Spleen (tissue), 11 donors: ENCODE measurements at regions not wholly inside any gene's neighbourhood (a gene's known extent, or its start where the extent isn't known, plus 50 kb on each side); places are given as distances from the start of the nearest gene placed in this dataset.

Experiments
- DNase-seq: peaks from one replicate; pipeline ENCODE4 v3.0.0-alpha.2; 2020
- H3K27ac ChIP-seq, 8 donors: fragments of 200-600 bp; sonication (generic) in 7 of 8; 1 replicate in 4 of 8; 2 replicates in 4 of 8; pipeline versions ENCODE4 v1.5.0 to v1.8.0; 2016 to 2021; ENCODE audit warnings: inconsistent platforms in 4 of 8, mild to moderate bottlenecking in 4 of 8, moderate library complexity in 1 of 8
- H3K27me3 ChIP-seq, 7 donors: fragments of 200-600 bp; sonication (generic) in 6 of 7; replicated peaks in 1 of 7; 1 replicate in 4 of 7; 2 replicates in 3 of 7; pipeline versions ENCODE4 v1.5.0 to v1.8.0; 2016 to 2021; ENCODE audit warnings: inconsistent platforms in 3 of 7, mild to moderate bottlenecking in 1 of 7
- H3K36me3 ChIP-seq, 6 donors: fragments of 200-600 bp; sonication (generic) in 5 of 6; 1 replicate in 4 of 6; 2 replicates in 2 of 6; pipeline versions ENCODE4 v1.5.0 to v1.8.0; 2016 to 2021; ENCODE audit warnings: inconsistent platforms in 2 of 6
- H3K4me1 ChIP-seq, 6 donors: fragments of 200-600 bp; sonication (generic) in 5 of 6; 1 replicate in 3 of 6; 2 replicates in 3 of 6; pipeline versions ENCODE4 v1.5.0 to v1.8.0; 2016 to 2021; ENCODE audit warnings: inconsistent platforms in 3 of 6
- H3K4me3 ChIP-seq, 8 donors: fragments of 200-600 bp; sonication (generic) in 7 of 8; 1 replicate in 4 of 8; 2 replicates in 4 of 8; pipeline versions ENCODE4 v1.5.0 to v1.8.0; 2016 to 2021; ENCODE audit warnings: inconsistent platforms in 4 of 8, mild to moderate bottlenecking in 4 of 8, moderate library complexity in 2 of 8
- H3K9me3 ChIP-seq, 8 donors: fragments of 200-600 bp; sonication (generic) in 7 of 8; 1 replicate in 4 of 8; 2 replicates in 4 of 8; pipeline versions ENCODE4 v1.5.0 to v1.8.0; 2016 to 2021; ENCODE audit warnings: inconsistent platforms in 4 of 8
- CTCF ChIP-seq, 11 experiments: fragments of 200-600 bp in 7 of 11; fragments of 450-650 bp in 4 of 11; sonication (generic) in 4 of 11; IDR thresholded peaks in 8 of 11; conservative IDR thresholded peaks in 3 of 11; 1 replicate in 7 of 11; 2 replicates in 4 of 11; pipeline versions ENCODE4 v1.4.0 to v1.8.0; 2016 to 2021; ENCODE audit warnings: antibody characterized with exemption in 11 of 11, inconsistent platforms in 4 of 11, mild to moderate bottlenecking in 1 of 11
- POLR2A ChIP-seq, 3 donors: fragments of 450-650 bp; IDR thresholded peaks; one replicate each; pipeline ENCODE4 v1.5.1; 2017; ENCODE audit warnings: antibody characterized with exemption in 3 of 3, mild to moderate bottlenecking in 1 of 3
- POLR2AphosphoS5 ChIP-seq, 3 donors: sonication (generic); formaldehyde crosslinking; IDR thresholded peaks; one replicate each; pipeline ENCODE4 v1.5.1; 2017; ENCODE audit warnings: antibody characterized with exemption in 3 of 3
- WGBS, 5 donors: extraction: QIAGEN DNeasy Blood & Tissue Kit in 3 of 5; methylation state at CpG; one replicate each; pipeline versions ENCODE4 v1.1.5 to v1.1.7; 2013 to 2018; 5-methylcytosine and 5-hydroxymethylcytosine counted together
- intact Hi-C: fragments of 100-400 bp; cut with DNase I; formaldehyde crosslinking; loops from one replicate; pipeline ENCODE4 v1.15.0; 2023; ENCODE audit warnings: low total_unique reads
- donor health status: healthy with polysubstance abuse.
- donor health status: DM: no; HTN: no; CAD: no; lungs with moderate emphysema.
- donor health status: DM: no; HTN: no; CAD: no.
- donor health status: Bipolar disorder and iron deficiency.
- donor health status: healthy.
- donor health status: DM: no; HTN: no; CAD: no.
- donor health status: DM: yes; HTN: yes; CAD: no.

GRCh38 chr2:240250150-240250984 is 109.9 kb upstream of the OTOS start:
- Histone ChIP-seq H3K9me3 (no peaks in the 10 kb centered on the region), H3K4me3 (no peak overlapping the region), H3K36me3 (no peaks in the 10 kb centered on the region), H3K27ac (peak overlapping the region in 7 of 8 donors; percentile 44 to 80 (median 74)), H3K4me1 (peaks cover 0 to 27% (median 11%) of the 10 kb centered on the region in 6 donors), H3K27me3 (peaks cover 0 to 31% (median 0%) of the 10 kb centered on the region in 7 donors)
- no peak for DNase-seq
- 79 to 95% (median 88%) methylated on average over 10 to 14 of the region's 14 CpGs for WGBS, 5 donors
- TF ChIP-seq CTCF (IDR thresholded peaks at IDR 0.05 in 8 of 11, conservative IDR thresholded peaks at IDR 0.05 in 3 of 11) (no peak), POLR2AphosphoS5 (IDR thresholded peaks at IDR 0.05) (no peak), POLR2A (IDR thresholded peaks at IDR 0.05) (no peak)
- intact Hi-C loops = no loop called here

- Histone ChIP-seq H3K36me3 (no peaks in the 10 kb centered on the region), H3K27me3 (peaks cover 0 to 24% (median 0%) of the 10 kb centered on the region in 7 donors), H3K4me3 (no peak overlapping the region), H3K9me3 (no peaks in the 10 kb centered on the region), H3K4me1 (peaks cover 0 to 27% (median 11%) of the 10 kb centered on the region in 6 donors), H3K27ac (peak overlapping the region in 7 of 8 donors; percentile 44 to 80 (median 74))
- no peak for TF ChIP-seq CTCF (IDR thresholded peaks at IDR 0.05 in 8 of 11, conservative IDR thresholded peaks at IDR 0.05 in 3 of 11)
- peak; percentile 80 to 91 (median 83) for TF ChIP-seq POLR2AphosphoS5 (IDR thresholded peaks at IDR 0.05)
- TF ChIP-seq POLR2A (IDR thresholded peaks at IDR 0.05) = no peak
- intact Hi-C loops = no loop called here
- peak; percentile 84 for DNase-seq
- WGBS, 5 donors = 41 to 56% (median 53%) methylated on average over 12 to 32 of the region's 32 CpGs; no CpG with 5 or more reads in 1 of the 5 donors
Measured at GRCh38 chr2:240250985-240251847, 110.8 kb upstream of the OTOS start.

GRCh38 chr2:240251848-240252190 is 111.4 kb upstream of the OTOS start:
- 76 to 85% (median 83%) methylated on average over 4 to 6 of the region's 6 CpGs for WGBS, 5 donors
- Histone ChIP-seq H3K27me3 (peaks cover 0 to 19% (median 0%) of the 10 kb centered on the region in 7 donors), H3K4me1 (peaks cover 0 to 27% (median 11%) of the 10 kb centered on the region in 6 donors), H3K4me3 (no peak overlapping the region), H3K9me3 (no peaks in the 10 kb centered on the region), H3K27ac (peak overlapping the region in 6 of 8 donors; percentile 12 to 80 (median 72)), H3K36me3 (no peaks in the 10 kb centered on the region)
- no peak for TF ChIP-seq POLR2AphosphoS5 (IDR thresholded peaks at IDR 0.05)
- TF ChIP-seq CTCF (IDR thresholded peaks at IDR 0.05 in 8 of 11, conservative IDR thresholded peaks at IDR 0.05 in 3 of 11) = no peak
- TF ChIP-seq POLR2A (IDR thresholded peaks at IDR 0.05) = no peak
- intact Hi-C loops = no loop called here
- DNase-seq = no peak
